ENCODE measurements at regions not wholly inside any gene's neighbourhood (a gene's known extent, or its start where the extent isn't known, plus 50 kb on each side); places are given as distances from the start of the nearest gene placed in this dataset.
"Not testable (repeated sequence)": the region's sequence is repeated elsewhere in the genome, so short reads cannot be mapped to it uniquely, and the experiment has no call there.

DNA sequence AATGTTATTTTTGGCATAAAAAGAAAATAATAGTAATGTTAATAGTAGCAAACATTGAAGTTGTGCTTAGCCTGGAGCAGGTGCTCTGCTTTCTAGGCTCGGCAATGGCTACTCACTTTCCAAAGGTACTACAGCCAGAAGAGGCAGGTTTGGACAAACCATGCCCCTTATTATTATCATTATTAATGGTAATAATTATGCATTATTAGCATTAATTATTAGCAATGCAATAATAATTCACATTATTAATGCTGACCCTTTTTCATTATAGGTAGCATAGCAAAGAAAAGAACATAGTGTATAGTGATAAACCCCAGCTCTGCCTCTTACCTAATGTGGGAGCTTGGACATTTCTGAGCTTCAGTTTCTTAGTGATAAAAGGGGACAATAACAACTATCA is 171.4 kb downstream of the EDEM1 start:
- DNase-seq: no peak

DNA sequence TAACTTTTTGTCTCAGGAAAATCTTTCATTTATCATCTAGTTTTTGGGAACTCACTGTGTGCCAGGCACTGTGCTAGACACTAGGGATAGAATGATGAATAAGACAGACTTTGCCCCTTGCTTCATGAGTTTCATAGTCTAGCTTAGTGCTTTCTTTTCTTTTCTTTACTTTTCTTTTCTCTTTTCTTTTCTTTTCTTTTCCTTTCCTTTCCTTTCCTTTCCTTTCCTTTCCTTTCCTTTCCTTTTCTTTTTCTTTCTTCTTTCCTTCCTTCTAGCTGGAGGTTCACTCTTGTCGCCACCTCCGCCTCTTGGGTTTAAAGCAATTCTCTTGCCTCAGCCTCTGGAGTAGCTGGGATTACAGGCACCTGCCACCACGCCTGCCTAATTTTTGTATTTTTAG is 172.9 kb downstream of the EDEM1 start:
- no peak for DNase-seq

DNA sequence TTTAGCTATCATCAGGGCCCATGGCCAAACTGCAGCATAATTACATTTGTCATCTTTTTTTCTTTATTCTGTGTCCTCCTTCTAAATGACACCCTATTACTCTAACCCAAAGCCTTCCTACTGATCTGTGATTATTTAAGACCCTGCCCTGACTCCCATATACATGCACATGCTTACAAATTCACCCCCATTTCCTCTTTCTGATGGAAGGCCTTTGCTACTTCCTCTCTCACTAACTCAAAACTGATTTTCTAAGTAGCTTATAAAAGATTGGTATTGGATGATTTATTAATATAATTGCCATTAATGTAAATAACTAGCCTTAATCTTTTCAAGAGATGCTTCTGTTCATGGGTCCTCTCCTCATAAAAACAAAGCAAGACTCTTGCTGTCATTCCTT is 179.2 kb downstream of the EDEM1 start:
- no peak for DNase-seq

- not testable (repeated sequence) for DNase-seq
Measured at GRCh38 chr3:5371555-5371954, 184.0 kb downstream of the EDEM1 start.

- DNase-seq: peak; percentile 86
Measured at GRCh38 chr3:5376761-5377160, 189.3 kb downstream of the EDEM1 start.

DNA sequence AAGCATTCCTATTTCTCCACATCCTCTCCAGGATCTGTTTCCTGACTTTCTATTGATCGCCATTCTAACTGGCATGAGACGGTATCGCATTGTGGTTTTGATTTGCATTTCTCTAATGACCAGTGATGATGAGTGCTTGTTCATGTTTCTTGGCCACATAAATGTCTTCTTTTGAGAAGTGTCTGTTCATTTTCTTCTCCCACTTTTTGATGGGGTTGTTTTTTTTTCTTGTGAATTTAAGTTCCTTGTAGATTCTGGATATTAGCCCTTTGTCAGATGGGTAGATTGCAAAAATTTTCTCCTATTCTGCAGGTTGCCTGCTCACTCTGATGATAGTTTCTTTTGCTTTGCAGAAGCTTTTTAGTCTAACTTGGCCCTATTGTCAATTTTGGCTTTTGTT is 191.8 kb downstream of the EDEM1 start:
- DNase-seq: not testable (repeated sequence)

DNA sequence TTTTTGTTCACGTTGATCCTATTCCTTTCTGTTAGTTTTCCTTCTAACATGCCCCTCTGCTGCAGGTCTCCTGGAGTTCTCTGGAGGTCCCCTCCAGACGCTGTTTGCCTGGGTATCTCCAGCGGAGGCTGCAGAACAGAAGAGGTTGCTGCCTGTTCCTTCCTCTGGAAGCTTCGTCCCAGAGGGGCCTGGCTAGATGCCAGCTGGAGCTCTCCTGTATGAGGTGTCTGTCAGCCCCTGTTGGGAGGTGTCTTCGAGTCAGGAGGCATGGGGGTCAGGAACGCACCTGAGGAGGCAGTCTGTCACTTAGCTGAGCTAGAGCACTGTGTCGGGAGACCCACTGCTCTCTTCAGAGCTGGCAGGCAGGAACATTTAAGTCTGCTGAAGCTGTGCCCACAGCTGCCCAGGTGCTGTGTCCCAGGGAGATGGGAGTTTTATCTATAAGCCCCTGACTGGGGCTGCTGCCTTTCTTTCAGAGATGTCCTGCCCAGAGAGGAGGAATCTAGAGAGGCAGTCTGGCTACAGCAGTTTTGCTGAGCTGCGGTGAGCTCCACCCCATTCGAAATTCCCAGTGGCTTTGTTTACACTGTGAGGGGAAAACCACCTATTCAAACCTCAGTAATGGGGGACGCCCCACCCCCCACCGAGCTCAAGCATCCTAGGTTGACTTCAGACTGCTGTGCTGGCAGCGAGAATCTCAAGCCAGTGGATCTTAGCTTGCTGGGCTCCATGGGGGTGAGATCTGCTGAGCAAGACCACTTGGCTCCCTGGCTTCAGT is 196.2 kb downstream of the EDEM1 start:
- not testable (repeated sequence) for DNase-seq

GRCh38 chr3:5384557-5385236 is 197.2 kb downstream of the EDEM1 start:
- no peak for DNase-seq

DNA sequence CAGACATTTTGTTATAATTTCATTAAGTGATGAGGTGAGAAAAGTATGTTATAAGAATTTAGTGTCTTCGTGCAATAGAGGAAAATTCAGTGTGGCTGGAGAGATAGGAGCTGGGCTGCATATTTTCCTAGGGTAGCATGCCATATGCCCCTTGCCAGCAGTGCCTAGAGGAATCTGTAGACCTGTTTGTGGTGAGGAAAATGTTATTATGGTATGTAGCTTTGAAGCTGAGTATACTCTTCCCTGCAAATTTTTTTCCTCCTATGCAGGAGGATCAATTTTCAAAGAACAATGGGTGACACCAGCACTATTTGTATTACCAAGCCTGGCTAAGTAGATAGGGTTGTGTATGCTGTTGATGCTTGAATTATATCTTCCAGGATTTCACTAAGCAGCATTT is 200.6 kb downstream of the EDEM1 start:
- peak; percentile 14 for DNase-seq

GRCh38 chr3:5389057-5389456 is 201.6 kb downstream of the EDEM1 start:
- peak; percentile 64 for DNase-seq

DNA sequence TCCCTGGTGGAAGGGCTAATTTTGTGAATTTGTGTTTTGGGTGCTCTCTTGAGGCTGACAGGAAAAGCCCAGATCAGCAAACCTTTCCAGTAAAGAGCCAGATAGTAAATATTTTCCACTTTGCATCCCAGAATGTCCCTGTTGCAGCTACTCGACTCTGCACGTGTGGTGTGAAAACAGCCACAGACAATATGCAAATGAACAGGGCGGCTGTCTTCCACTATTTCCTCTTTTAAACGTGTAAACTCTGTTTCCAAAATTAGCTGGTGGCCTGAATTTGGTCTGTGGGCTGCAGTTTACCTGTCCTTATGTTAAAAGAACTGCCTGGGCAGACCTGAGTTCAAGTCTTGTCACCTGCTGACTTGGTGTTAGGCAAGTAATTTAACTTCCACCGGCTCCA is 202.7 kb downstream of the EDEM1 start:
- no peak for DNase-seq

DNA sequence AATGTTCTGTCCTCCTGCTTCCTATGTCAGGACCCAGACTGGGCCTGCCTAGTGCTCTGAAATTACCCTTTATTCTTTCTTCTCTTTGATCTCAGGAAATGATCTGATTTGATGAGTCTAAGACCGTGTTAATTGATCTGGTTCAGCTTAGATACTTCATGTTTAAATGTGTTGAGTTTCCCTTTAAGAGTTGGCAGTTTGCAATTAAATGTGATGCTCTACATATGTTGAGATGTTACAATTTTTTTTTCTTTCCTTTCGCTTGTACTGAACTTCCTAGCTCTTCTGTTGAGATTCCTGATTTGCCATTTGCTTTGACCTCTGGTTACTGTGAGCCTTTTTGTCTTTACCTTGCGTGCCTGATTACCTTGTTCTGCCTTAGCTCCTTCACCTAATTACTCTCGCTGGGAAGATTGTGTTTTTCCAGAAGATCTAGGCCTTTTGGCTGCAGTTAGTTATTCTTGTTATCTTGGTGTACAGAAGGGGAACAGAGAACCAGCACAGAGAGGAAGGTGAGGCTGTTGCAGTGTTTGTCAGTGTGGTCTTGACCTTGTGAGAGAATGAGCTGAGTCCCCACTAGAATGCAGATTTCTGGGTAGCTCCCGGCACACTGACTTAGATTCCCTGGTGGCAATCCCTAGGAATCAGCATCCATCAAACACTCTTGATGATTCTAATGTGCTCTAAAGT is 203.6 kb downstream of the EDEM1 start:
- no peak for DNase-seq

- DNase-seq: no peak
Measured at GRCh38 chr3:5401002-5401401, 213.5 kb downstream of the EDEM1 start.

DNA sequence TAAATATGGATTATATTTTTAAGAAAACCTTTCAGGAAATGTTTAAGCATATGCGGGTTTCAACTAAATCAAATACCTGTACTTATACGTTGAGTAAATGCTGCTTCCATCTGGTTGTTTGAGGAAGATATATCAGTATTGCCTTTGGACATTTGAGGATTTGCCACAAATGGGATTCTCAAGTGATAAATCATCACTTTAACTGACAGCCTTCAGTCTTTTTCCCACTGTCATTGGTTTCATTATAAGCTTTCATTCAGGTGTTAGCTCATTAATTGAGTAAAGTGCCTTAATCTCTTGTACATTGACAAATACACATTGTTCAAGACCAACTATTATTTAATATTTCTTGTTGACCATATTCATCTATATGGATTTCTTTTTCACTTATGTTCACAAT is 217.2 kb downstream of the EDEM1 start:
- no peak for DNase-seq

- DNase-seq: no peak
Measured at GRCh38 chr3:5411786-5412185, 224.3 kb downstream of the EDEM1 start.

DNA sequence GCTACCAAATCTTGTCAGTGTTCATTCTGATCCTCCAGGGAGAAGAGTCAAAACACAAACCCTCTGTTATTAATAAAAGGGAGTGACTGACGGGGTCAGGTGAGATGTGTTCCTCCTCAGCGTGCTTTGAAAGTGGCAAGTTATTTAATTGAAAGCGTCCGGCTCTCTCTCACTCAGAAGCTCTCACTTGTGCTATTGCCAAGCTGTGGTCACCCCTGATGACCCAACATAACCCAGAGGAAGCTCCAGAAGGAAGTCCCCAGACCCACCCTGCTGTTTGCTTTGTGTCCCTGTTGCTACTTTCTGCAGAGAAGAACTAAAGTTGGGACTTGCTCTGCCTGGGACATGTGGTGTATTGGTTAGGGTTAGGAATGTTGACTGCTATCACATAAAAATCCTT is 235.6 kb downstream of the EDEM1 start:
- no peak for DNase-seq

DNA sequence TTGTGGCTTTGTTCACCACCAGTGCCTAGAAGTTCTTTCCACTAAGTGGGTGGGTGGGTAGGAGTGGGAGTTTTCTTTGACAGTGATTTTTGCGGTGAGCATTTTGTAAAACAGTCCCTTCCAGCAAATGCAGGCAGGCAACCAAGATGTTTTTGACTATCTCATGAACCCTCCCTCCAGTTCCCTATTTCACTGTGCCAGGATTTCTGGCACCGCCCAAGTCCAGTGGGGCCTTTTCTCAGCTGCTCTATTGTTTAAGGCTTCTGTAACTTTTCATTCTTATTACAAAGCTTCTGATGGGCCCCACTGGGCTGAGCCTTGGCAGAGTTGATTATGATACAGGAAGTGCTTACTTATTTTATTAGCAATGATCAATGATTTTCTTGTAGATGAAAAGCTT is 236.0 kb downstream of the EDEM1 start:
- no peak for DNase-seq

- DNase-seq: no peak
Measured at GRCh38 chr3:5425371-5425770, 237.9 kb downstream of the EDEM1 start.

- peak; percentile 79 for DNase-seq
Measured at GRCh38 chr3:5426094-5426883, 238.8 kb downstream of the EDEM1 start.

DNA sequence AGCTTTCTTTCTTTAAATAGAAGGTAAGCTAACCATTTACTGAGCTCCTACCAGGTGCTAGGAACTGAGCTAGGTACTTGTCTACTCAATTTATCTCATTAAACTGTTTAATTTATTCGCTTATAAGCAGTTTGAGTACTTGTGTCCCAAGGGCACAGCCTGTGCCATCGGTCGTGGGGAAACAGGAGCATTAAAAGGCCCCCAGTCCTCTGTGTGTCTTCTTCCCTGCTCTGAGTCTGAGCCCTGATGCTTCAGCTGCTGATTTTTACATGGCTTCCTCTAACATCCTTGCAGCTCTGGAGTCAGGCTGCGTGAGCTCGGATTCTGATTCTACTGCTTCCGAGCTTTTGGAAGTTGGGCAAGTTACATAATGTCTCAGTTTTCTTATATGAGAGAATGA is 239.5 kb downstream of the EDEM1 start:
- DNase-seq: no peak

DNA sequence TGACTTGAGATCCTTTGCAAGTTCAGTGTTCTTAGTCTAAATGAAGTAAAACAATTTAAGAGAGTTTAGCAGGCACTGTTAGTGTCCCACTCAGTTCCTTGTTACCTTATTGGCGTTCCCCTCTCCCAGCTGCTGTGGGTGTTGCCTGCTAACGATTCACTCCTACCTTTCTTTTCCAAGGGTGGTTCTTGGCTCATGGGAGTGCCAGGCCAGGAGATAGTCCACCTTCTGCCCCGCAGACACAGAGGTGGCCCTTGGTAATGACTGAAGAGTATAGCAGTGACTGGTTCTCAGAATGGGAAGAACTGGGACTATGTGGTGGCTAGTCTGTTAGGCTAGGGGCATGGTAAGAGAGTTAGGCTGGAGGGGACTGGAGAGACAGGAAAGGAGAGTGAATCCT is 240.4 kb downstream of the EDEM1 start:
- no peak for DNase-seq

GRCh38 chr3:5428607-5429516 is 241.4 kb downstream of the EDEM1 start:
- no peak for DNase-seq
